DMS79 (cell line): ENCODE measurements at regions not wholly inside any gene's neighbourhood (a gene's known extent, or its start where the extent isn't known, plus 50 kb on each side); places are given as distances from the start of the nearest gene placed in this dataset.

Experiments
- DNase-seq: peaks from one replicate; lab custom pipeline; 2025; lab: John Stamatoyannopoulos, UW

- DNase-seq = no peak
These were observed 403.6 kb downstream of the NXPE2 start for GRCh38 chr11:115081972-115082371.

- DNase-seq = peak; percentile 13
These were observed 404.9 kb downstream of the NXPE2 start for GRCh38 chr11:115083144-115083806.

DNA sequence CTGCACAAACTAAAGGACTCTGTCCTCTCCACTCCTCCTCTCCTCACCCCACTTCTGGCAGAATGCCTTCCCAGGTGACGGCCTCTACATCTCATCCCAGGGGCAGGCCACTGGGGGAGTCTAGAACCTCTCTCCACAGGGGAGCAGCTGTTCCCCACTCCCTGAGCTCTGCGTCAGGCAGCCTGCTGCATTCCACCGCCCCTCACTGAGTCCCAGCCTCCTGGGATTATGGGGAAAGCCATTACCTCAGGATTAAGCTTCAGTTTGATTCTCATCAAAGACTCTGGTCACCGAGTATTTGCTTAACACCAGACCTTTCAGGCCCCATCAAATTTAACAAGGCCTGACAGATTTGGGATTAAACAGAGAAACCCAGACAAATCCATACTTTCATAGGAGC is 405.9 kb downstream of the NXPE2 start:
- DNase-seq = no peak

DNA sequence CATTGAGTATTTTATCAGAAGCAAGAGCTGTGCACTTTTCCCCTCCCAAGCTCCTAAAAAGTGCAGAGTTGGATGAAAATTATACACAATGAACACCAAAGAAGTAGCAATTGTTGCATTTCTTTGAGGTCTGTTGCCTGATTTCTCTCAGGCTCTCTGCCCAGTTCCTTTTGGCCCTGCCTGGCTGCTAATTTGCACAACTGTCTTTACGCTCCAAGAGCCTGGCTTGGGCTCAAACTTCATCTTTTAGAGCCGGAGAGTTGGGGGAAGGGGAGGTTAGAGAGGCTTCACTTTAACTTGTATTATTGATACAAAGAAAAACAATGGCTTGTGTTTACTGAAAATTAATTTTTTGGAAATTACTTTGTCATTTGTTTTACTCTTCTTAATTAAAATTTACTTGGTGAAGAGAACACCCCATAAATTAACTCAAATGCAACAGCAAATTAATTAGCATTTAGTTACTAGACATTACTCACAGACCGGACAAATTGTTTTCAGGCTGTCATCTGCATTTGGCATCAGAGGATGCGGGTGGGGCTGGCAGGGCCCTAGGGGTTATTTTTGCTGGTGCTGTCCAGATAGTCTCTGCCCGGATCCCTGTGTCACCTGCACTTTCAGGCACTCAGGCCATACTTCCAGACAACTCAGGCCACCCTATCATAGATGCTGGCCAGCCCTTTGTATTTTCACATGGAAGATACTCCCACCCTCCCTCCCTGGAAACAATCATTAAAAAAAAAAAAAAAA is 407.3 kb downstream of the NXPE2 start:
- DNase-seq = peak; percentile 15

- no peak for DNase-seq
These were observed 409.5 kb downstream of the NXPE2 start for GRCh38 chr11:115087791-115088190.

DNA sequence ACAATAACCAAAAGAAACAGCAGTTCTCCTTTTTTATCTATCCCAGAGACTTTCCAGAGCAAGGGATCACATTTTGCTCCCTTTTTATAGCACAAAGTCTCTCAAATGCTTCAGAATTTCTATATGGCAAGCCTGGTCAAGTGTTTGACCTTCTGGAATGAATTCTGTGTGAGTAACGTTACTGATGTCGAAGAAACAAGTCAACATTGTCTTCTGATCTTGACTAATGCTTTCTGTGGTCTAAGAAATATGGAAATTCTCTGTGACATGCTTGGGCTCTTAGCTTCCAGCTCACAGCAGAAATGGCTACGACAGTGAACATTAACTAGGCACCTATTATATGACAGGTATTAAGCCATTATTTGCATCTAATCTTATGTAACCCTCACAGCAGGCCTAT is 411.7 kb downstream of the CADM1 start:
- no peak for DNase-seq

DNA sequence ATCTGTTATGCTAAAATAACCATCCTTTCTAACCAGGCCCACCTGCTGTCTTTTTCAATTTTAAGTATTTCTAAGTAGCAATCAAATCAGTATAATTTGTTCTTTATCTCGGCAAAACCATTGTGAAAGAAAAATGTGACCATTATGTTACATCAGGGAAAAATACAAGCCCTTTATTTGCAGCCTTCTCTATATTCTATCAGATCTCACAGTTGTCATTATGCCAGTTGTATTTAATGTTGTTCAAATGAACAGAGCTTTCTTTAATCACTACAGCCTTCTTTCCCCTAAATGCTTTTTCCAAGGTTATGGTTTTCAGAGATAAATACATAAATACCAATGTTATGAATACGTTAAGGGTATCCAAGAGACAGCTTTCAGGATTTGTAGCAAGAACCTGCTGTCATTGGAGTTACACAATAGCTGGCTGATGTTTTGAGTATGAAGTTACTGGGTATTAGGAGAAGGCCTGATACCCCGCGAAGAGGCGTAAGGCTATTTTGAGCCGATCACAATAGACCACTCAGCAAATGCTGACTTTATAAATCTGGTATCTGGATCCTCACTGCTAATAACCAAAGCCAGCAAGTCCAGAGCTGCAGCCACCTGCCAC is 406.3 kb downstream of the CADM1 start:
- no peak for DNase-seq

GRCh38 chr11:115100706-115101105 is 403.5 kb downstream of the CADM1 start:
- no peak for DNase-seq

- no peak for DNase-seq
These were observed 400.3 kb downstream of the CADM1 start for GRCh38 chr11:115103921-115104320.

- DNase-seq = peak; percentile 64
These were observed 399.3 kb downstream of the CADM1 start for GRCh38 chr11:115104851-115105453.

GRCh38 chr11:115111066-115111465 is 393.1 kb downstream of the CADM1 start:
- DNase-seq = no peak

GRCh38 chr11:115112754-115113153 is 391.5 kb downstream of the CADM1 start:
- DNase-seq = peak; percentile 69

GRCh38 chr11:115117956-115118493 is 386.2 kb downstream of the CADM1 start:
- DNase-seq = no peak

DNA sequence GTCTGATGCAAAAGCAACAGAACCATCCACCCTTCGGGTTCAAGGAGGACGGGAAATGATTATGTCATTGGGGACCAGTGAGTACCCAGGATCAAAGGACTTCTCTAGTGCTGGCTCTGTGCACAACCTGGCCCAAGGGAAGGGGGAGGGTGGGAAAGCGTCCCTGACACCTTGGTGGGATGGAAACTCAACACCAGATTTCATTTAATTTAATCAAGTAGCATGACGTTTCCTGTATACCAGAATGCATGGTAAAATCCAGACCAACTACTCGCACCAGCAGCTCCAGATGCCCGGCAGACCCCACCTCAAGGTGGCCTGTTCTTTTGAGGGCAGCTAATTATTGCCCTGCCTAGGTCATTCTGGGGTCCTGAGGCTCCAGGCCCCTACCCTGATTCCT is 385.1 kb downstream of the CADM1 start:
- DNase-seq = no peak
